Lower lobe of right lung (tissue), 2 donors: ENCODE measurements at regions not wholly inside any gene's neighbourhood (a gene's known extent, or its start where the extent isn't known, plus 50 kb on each side); places are given as distances from the start of the nearest gene placed in this dataset.
A peak's percentile ranks its signal among the peaks of the same experiment; 100 is the strongest.

Experiments
- ATAC-seq, 2 donors: fragments of 200-7000 bp; cut with Tn5 transposase; one replicate each; pipeline ENCODE4 v1.9.1; 2020 to 2022; ENCODE audit warnings: mild to moderate bottlenecking in 2 of 2, moderate library complexity in 2 of 2
- DNase-seq: peaks from one replicate; pipeline ENCODE4 v3.0.0-alpha.2; 2020
- H3K27ac ChIP-seq: fragments of 200-600 bp; one replicate; pipeline ENCODE4 v1.8.0; 2022
- H3K27me3 ChIP-seq: fragments of 200-600 bp; one replicate; pipeline ENCODE4 v1.8.0; 2022; ENCODE audit warnings: low read depth
- H3K36me3 ChIP-seq: fragments of 200-600 bp; one replicate; pipeline ENCODE4 v1.8.0; 2022; ENCODE audit warnings: mild to moderate bottlenecking
- H3K4me1 ChIP-seq: fragments of 200-600 bp; one replicate; pipeline ENCODE4 v1.8.0; 2022
- H3K4me3 ChIP-seq: fragments of 200-600 bp; one replicate; pipeline ENCODE4 v1.8.0; 2022; ENCODE audit warnings: mild to moderate bottlenecking
- H3K9me3 ChIP-seq: fragments of 200-600 bp; one replicate; pipeline ENCODE4 v1.8.0; 2022
- intact Hi-C: fragments of 100-400 bp; cut with DNase I; formaldehyde crosslinking; loops from one replicate; pipeline ENCODE4 v1.11.0; 2022
- TF ChIP-seq, protein P1 (sequence below): fragments of 200-600 bp; IDR thresholded peaks from one replicate; pipeline ENCODE4 v1.8.0; 2022; ENCODE audit warnings: antibody characterized with exemption, mild to moderate bottlenecking
- donor health status: DM: no; HTN: yes; CAD: no; lungs with severe emphysema.

DNA sequence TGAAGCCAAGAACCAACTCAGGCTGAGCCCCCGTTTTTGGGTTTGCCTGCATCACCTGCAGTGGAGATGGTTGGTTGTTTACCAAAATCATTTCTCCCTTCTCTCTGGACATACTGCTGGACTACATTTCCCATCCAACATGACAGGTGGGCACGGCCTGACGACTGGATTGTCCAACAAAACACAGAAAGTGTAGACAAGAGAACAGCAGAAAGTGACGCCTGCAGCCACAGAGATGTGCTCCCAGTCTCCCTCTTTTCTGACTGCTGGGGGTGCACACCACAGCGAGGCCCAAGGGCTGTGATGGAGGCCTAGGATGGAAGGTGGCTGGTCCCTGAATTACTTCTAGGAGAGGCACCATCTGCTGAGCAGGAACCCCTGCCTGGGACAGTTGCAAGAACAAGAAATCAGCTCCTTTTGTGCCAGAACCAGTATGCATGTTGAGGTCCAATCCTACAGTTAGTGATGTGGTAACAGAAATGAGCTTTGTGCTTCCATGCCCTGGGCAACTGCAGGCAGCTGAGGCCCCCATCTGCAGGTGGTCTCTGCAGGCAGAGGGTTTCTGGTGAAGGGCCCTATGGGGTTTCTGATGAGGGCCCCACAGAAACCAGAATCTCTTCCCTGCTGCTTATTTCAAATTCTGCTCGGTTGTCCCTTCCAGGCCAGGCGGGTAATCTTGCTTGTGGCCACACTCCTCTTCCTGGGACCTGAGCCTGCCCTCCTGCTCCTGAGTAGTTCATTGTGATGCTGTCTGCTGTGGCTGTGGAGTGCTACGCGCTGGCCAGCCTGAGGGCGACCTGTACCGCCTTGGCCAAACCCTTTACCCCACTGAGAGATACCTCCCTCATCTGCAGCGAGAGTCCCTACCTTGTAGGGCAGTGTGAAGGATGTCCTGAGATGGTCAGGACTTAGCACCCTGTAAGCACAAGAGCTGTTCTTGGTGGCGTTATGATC, 168.3 kb downstream of the ASB1 start:
- TF ChIP-seq, protein P1, sequence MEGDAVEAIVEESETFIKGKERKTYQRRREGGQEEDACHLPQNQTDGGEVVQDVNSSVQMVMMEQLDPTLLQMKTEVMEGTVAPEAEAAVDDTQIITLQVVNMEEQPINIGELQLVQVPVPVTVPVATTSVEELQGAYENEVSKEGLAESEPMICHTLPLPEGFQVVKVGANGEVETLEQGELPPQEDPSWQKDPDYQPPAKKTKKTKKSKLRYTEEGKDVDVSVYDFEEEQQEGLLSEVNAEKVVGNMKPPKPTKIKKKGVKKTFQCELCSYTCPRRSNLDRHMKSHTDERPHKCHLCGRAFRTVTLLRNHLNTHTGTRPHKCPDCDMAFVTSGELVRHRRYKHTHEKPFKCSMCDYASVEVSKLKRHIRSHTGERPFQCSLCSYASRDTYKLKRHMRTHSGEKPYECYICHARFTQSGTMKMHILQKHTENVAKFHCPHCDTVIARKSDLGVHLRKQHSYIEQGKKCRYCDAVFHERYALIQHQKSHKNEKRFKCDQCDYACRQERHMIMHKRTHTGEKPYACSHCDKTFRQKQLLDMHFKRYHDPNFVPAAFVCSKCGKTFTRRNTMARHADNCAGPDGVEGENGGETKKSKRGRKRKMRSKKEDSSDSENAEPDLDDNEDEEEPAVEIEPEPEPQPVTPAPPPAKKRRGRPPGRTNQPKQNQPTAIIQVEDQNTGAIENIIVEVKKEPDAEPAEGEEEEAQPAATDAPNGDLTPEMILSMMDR: no peak
- Histone ChIP-seq H3K27me3 (no peaks in the 10 kb centered on the region), H3K4me1 (peaks cover 24% of the 10 kb centered on the region), H3K9me3 (no peaks in the 10 kb centered on the region), H3K27ac (no peak overlapping the region), H3K36me3 (no peaks in the 10 kb centered on the region), H3K4me3 (no peak overlapping the region)
- ATAC-seq (no peak), DNase-seq (no peak)
- intact Hi-C loops: no loop called here

DNA sequence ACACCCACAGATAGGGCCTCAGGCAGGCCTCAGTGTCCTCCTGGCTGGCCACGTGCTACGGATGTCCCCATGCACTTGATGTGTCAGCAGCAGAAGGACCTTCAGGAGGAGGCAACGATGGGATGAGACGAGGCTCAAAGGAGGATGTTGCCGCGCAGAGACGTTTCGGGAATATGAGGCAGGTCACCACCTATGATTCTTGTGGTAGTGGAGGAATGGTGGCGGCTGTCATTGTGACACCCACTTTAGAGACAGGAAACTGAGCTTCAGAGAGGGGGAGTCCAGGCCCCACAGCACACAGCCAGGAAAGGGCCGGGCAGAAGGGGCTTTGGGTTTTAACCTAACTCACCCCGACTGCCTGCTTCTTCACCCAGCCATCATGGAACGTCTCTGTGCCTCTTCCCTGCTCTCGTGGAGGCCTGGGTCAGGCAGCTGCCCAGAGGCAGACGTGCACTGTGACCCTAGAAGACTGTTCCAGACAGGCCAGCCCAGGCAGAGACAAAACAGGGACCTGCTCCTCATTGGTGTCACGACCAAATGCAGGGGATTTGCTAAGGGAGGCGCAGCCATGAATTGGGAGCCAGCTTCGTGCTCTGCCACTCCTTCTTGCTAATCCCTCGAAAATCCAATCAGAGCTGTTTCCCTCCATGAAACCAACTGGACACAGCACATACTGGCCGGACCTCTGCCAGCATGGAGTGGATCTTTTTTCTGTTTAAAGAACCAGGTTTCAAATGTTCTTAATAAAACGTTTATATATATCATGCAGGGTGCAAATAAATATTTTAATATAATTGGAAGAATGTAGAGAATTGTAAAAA, 169.2 kb downstream of the ASB1 start:
- Histone ChIP-seq H3K27me3 (no peaks in the 10 kb centered on the region), H3K9me3 (no peaks in the 10 kb centered on the region), H3K36me3 (no peaks in the 10 kb centered on the region), H3K4me1 (peaks cover 25% of the 10 kb centered on the region), H3K4me3 (no peak overlapping the region), H3K27ac (peak overlapping the region; percentile 73)
- intact Hi-C loops: no loop called here
- TF ChIP-seq, protein P1: no peak
- ATAC-seq (no peak), DNase-seq (no peak)

DNA sequence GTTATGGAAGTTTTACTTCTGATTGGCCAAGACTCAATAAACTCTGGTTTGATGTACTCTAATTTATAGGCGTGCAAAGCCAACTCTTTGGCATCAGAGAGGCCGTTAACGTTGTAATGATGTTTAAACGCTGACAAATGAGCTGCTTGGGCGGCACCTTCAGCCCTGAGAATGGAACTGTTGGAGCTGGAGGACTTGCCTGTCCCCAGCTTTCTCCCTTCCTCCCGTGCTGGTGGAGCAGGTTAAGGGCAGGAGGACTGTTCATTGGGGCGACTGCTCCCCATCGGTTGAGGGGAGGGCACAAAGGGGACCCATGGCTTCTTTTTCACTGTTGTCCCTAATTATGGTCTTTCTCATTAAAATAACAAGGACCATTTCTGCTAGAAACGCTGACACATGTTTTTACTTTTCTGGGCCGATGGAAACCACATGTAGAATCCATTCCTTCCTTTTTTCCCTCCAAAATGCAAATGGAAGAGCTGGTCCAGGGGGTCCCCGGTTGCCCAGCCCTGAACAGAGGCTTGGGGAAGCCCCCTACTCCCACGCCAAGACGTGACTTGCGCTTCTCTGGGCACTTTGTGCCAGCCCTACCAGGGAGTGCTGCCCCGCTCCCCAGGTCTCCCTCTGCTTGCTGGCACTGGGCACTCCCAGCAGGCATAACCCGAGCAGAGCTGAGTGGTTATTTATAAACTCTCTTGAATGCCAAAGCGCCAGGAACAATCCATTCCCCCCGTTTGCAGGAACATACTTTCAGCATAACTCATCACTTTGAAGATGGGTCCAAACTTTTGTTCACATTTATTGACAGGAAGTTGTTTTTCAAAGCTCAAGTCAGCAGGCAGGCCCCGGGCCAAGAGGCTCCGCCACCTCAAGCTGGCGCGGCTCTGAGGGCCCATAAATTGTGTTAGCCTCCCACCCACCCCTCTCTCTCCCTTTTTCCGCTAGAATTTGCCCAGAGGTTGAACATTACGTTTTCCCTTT, 170.1 kb downstream of the ASB1 start:
- no peaks in the 10 kb centered on the region for H3K36me3 ChIP-seq
- H3K27me3 ChIP-seq: no peaks in the 10 kb centered on the region
- H3K4me3 ChIP-seq: no peak overlapping the region
- H3K9me3 ChIP-seq: no peaks in the 10 kb centered on the region
- no peak for DNase-seq
- peaks cover 34% of the 10 kb centered on the region for H3K4me1 ChIP-seq
- peak; percentile 86 to 91 for ATAC-seq
- intact Hi-C loops: no loop called here
- TF ChIP-seq, protein P1: no peak
- H3K27ac ChIP-seq: peak overlapping the region; percentile 73

DNA sequence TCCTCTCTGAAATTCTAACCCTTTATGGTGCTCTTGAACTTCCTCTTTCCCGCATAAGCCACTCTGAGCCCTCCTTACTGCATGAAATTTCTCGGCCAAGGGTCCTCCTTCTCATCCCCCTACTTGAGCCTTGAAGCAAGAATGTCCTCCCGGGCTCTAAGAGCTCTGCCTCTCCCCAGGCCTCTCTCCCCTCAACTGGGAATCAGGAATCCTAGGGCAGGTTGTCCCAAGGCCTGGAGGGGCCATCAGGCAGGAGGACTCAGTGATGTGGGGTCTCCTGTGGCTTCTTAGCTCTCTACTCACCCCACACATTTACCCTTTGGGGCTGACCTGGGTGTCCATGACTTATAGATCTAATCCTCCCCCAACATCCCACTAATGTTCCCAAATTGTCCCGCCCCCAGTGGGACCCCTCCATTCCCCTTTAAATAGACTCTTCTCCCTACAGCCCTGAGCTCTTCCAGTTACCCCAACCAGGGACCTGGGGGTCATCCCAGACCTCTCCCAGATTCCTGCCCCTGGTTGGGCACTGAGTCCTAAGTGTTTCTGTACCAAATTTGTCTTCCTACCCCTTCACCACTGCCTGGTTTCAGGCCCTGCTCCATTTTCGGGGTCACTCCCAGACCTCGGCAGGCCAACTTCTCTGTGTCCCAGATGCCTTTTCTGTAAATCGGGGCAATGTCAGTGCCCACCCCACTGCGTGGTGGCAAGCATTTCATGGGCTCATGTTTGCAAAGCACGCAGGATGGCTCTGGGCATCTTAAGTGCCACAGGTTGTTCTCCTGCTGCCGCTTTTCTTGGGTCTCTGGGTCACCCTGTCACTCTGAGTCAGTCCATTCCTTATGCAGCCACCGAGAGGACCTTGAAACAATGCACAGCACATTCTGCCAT, 171.2 kb downstream of the ASB1 start:
- Histone ChIP-seq H3K4me1 (peaks cover 42% of the 10 kb centered on the region), H3K27me3 (no peaks in the 10 kb centered on the region), H3K9me3 (no peaks in the 10 kb centered on the region), H3K36me3 (no peaks in the 10 kb centered on the region), H3K27ac (peak overlapping the region; percentile 73), H3K4me3 (no peak overlapping the region)
- TF ChIP-seq, protein P1: no peak
- ATAC-seq (peak in 1 of 2 donors; percentile 1), DNase-seq (no peak)
- intact Hi-C loops: no loop called here
